ENCODE measurements at regions not wholly inside any gene's neighbourhood (a gene's known extent, or its start where the extent isn't known, plus 50 kb on each side); places are given as distances from the start of the nearest gene placed in this dataset.

DNA sequence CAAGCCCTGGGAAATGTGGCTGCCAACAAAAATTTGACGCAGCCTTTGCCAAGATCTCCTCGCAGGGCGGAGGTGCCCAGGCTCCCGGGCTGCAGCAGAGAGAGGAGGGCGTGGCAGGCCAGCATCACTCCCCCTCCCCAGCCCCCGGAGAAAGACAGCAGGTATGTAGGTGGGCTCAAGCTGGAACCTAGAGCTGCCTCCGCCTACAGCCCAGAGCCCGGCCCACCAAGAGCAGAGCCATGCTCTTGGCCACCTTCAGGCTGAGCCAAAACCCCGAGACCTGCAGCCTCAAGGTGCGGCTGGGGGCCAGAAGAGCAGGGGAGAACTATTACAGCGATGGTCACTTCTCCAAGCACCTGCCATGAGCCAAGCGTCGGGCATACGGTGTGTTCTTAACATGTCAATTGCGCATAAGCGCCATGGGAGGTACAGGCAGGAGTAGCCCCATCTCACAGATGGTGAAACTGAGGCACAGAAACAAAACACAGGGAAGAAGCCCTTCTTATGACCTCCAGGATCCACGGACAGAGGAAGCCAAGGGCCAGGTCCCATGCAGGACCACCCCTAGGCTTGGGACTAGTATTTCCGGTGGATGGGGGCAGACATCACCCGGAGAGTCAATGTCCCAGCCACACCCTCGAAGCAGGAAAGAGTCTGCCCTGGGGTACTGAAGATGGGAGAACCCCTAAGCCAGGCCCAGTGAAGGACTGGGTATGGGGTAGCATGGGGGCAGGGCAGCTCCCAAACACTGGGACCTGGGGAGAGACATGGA lies 109.0 kb downstream of the NCOR2 start:
- no peak for DNase-seq (ENCODE audit: low spot score)

- DNase-seq (ENCODE audit: low spot score) = peak; percentile 88
These were observed 109.9 kb downstream of the NCOR2 start for GRCh38 chr12:124457287-124458219.

DNA sequence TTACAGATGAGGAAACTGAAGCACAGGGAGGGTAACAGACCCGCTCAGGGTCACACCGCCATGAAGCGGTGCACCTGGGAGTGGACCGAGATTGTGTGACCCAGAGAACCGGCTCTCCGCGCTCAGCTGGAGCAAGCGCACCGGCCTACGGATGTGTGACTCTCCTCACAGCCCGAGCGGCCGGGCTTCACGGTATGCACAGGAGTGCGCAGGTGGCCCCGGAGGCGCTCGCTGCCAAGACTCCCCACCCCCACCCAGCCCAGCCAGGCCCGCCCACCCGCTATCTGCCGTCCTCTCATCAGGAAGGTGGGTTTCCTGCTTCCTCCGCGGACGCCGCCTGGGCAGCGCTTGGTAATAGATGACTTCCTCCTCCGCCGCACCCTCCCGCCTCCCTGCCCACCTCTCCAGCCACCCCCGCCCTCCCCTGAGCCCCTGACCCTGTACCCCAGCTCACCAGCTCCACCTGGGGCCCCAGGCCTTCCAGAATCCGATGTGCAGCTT lies 110.7 kb downstream of the NCOR2 start:
- no peak for DNase-seq (ENCODE audit: low spot score)

DNA sequence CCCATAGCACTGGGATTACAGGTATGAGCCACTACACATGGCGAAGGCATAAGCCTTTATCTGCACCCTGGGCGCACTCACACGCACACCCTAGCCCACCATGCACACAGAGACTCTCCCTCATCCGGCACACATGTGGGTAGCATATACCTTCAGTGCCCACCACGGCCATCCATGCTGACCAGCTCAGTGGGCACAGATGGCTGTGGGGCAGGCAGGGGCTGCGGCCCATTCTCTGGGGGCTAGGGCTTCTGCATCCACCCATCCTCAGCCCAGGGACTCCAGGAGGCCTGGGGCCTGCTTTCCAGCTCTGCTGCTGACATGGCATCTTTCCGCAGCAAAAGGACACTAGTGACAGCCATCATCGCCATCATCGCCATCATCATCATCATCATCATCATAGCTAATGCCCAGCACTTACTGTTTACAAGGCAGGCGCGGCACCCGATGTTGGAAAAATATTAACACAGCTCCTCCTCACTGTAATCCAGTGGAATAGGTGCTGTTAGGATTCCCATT lies 111.2 kb downstream of the NCOR2 start:
- no peak for DNase-seq (ENCODE audit: low spot score)

DNA sequence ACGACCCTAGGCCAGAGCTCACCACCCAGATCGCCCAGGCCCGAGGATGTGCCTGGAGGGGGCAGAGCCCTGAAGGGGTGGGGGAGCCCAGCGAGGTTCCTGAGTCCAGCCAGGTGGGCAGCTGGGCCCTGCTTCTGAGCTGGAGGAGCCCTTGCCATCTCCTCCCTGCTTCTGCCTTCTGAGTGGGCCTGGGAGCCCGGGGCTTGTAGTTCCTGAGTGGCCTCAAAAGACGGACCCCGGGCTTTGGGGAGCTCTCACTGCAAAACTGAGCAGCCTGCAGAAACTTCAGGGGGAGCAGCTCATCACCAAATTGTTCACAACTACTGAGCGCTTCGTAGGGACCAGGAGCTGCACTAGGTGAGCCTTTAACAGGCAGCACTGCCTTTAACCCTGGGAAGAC lies 112.1 kb downstream of the NCOR2 start:
- no peak for DNase-seq (ENCODE audit: low spot score)

DNA sequence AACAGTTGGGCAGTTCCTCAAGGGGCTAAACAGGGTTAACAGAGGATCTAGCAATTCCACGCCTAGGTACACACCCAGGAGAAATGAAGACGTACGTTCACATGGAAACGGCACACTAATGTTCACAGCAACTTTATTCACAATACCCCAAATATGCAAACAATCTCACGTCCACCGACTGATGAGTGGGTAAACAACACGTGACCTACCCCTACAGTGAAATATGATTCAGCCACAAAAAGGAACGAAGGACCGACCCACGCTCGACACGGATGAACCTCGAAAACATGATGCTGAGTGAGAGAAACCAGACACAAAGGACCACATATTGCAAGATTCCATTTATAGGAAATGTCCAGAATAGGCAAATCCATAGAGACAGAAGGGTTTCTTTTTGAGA lies 112.7 kb downstream of the NCOR2 start:
- no peak for DNase-seq (ENCODE audit: low spot score)

- DNase-seq (ENCODE audit: low spot score) = no peak
These were observed 113.1 kb downstream of the NCOR2 start for GRCh38 chr12:124454352-124454725.

- DNase-seq (ENCODE audit: low spot score) = peak; percentile 79
These were observed 113.7 kb downstream of the NCOR2 start for GRCh38 chr12:124453419-124454351.

- no peak for DNase-seq (ENCODE audit: low spot score)
These were observed 114.7 kb downstream of the NCOR2 start for GRCh38 chr12:124452576-124453331.

GRCh38 chr12:124451637-124452243 lies 115.7 kb downstream of the NCOR2 start:
- no peak for DNase-seq (ENCODE audit: low spot score)

- no peak for DNase-seq (ENCODE audit: low spot score)
These were observed 116.4 kb downstream of the NCOR2 start for GRCh38 chr12:124451016-124451415.

DNA sequence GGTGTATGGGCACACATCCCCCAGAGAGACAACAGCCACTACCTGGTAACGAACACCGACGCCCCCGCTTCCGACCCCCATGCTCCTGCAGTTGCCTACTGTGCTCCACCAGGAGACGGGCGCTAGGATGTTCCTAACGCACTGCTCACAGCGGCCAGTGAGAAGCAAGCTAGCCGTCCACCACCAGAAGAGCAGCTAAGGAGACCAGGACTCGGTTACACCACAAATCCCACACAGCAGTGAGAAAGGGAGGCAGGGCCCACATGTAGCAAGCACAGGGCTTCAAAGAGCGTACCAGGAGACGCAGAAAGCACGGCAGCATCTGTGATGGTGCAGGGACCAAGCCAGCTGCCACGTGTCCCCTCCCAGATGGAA lies 117.0 kb downstream of the NCOR2 start:
- DNase-seq (ENCODE audit: low spot score) = no peak

DNA sequence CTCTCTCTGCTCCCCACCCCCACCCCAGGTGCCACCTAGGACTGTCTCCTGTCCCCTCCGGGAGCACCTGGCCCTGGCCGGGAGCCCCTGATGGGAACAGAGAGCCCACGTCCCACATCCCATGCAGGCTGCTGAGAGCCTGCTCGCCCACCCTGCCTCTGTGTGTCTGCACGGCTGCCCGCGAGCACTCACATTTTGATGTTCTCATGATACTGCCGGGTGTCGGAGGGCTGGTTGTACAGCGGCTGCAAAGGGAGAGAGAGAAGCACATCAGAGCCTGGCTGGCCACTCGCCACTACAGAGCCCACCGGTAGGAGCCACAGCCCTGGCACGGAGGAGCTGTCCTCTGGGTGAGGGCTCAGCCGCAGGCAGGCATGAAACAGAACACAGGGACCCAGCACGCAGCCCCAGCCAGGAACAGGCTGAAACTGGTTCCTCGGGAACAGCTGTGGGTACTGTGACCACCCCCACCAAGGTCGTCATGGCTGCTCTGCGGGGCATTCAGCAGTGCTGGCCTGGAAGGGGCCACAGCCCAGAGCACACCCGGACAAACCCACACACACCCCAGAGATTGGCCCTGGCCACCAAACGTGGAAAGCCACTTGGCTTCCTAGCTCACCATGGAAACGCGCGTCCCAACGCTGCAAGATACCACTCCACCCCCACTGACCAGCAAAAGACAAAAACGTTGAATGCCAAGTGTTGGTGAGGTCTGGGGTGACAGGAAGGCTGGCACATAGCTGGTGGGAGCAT lies 117.6 kb downstream of the NCOR2 start:
- DNase-seq (ENCODE audit: low spot score) = no peak

GRCh38 chr12:124448955-124449622 lies 118.3 kb downstream of the NCOR2 start:
- DNase-seq (ENCODE audit: low spot score) = no peak

DNA sequence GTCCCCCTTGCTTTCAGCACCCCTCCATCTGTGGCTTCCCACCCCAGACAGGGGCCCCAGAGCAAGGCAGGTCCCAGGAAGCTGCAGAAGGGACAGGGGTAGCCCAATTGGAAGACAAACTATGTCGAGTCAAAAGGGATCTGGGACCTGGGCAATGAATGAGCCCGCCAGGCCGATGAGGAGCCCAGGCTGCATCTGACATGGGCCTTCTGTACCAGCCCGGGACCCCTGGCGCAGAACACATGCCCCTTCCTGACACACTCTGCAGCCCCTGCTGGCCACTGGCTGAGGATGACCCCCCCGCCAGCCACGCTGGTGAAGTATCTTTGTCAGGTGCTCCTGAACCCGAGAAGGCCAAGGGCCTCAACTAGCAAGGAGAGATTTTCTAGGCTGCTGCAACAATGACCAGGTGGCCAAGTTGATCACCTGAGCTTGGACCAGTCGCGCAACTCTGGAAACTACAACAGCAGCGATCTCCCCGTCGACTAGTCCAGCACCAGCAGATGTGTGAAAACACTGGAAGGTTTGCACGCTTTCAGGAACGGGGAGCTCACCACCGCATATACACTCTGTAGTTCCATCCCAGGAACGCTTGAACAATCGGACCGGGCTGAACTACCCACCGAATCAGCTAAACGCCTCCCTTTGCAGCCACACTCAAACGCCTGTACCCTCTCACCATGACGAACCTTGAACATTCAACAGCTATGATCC lies 119.0 kb downstream of the NCOR2 start:
- DNase-seq (ENCODE audit: low spot score) = no peak

DNA sequence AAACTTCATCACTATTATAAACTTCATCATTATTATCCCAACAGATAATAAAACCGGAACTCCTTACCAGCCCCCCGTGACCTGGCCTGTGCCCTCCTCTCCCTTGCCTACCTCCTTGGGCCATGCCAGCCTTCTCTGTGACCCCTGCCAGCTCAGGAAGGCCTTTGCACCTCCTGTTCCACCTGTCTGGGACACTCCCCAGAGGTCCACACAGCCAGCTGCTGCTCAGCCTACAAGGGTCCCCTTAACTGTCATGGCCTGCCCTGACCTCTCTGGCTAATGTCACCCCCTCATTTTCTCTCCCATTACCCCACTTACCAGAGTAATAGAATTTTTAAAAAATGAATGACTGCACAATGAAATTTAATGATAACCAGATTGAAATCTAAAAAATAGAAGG lies 121.0 kb downstream of the NCOR2 start:
- no peak for DNase-seq (ENCODE audit: low spot score)

- no peak for DNase-seq (ENCODE audit: low spot score)
These were observed 121.6 kb downstream of the NCOR2 start for GRCh38 chr12:124445826-124446225.

GRCh38 chr12:124445121-124445718 lies 122.2 kb downstream of the NCOR2 start:
- no peak for DNase-seq (ENCODE audit: low spot score)
